ENCODE measurements at regions not wholly inside any gene's neighbourhood (a gene's known extent, or its start where the extent isn't known, plus 50 kb on each side); places are given as distances from the start of the nearest gene placed in this dataset.

GRCh38 chr12:47394070-47394469, 311.8 kb downstream of the RPAP3 start:
- TF ChIP-seq CTCF (IDR thresholded peaks at IDR 0.05) (no peak), POLR2A (IDR thresholded peaks at IDR 0.05) (no peak)
